ENCODE measurements at regions not wholly inside any gene's neighbourhood (a gene's known extent, or its start where the extent isn't known, plus 50 kb on each side); places are given as distances from the start of the nearest gene placed in this dataset.
A peak's percentile ranks its signal among the peaks of the same experiment; 100 is the strongest.

- no peaks in the 10 kb centered on the region for H3K27me3 Mint-ChIP-seq (ENCODE audit: low read depth in 2 of 2)
- Histone ChIP-seq H3K27me3 (ENCODE audit: control insufficient read depth, insufficient read depth, low read length) (no peaks in the 10 kb centered on the region), H3K36me3 (ENCODE audit: control insufficient read depth, insufficient read depth, low read length) (no peaks in the 10 kb centered on the region), H3K4me3 (ENCODE audit: low read length) (no peak overlapping the region), H3K4me1 (ENCODE audit: control insufficient read depth, insufficient read depth, low read length) (no peaks in the 10 kb centered on the region), H3K27ac (ENCODE audit: low read length) (no peak overlapping the region), H3K9me3 (ENCODE audit: control insufficient read depth, insufficient read depth, low read length) (no peaks in the 10 kb centered on the region)
- ATAC-seq (no peak), DNase-seq (no peak)
- H3K9me3 Mint-ChIP-seq: no peaks in the 10 kb centered on the region
- peak overlapping the region; percentile 2 to 47 for H3K27ac Mint-ChIP-seq
- no peak for TF ChIP-seq CTCF (IDR thresholded peaks at IDR 0.05)
- peaks cover 14 to 15% of the 10 kb centered on the region in 2 donors for H3K4me1 Mint-ChIP-seq
- H3K36me3 Mint-ChIP-seq: peaks cover 9% of the 10 kb centered on the region
- 100% methylated on average over 1 of the region's 2 CpGs for WGBS (ENCODE audit: insufficient coverage)
- H3K4me3 Mint-ChIP-seq: no peak overlapping the region
- intact Hi-C loops (cut with micrococcal nuclease): no loop called here
Observed at GRCh38 chr14:50013934-50014333, 102.4 kb downstream of the VCPKMT start.

- H3K27ac Mint-ChIP-seq: peak overlapping the region; percentile 2 to 10
- H3K27me3 Mint-ChIP-seq (ENCODE audit: low read depth in 2 of 2): no peaks in the 10 kb centered on the region
- peaks cover 12 to 14% of the 10 kb centered on the region in 2 donors for H3K4me1 Mint-ChIP-seq
- intact Hi-C loops (cut with micrococcal nuclease): no loop called here
- no peaks in the 10 kb centered on the region for H3K27me3 ChIP-seq (ENCODE audit: control insufficient read depth, insufficient read depth, low read length)
- peaks cover 7% of the 10 kb centered on the region for H3K36me3 Mint-ChIP-seq
- H3K27ac ChIP-seq (ENCODE audit: low read length): no peak overlapping the region
- DNase-seq (no peak), ATAC-seq (no peak)
- peaks cover 0 to 3% of the 10 kb centered on the region in 2 donors for H3K9me3 Mint-ChIP-seq
- WGBS (ENCODE audit: insufficient coverage): 91% methylated on average over 2 of the region's 2 CpGs
- H3K4me3 Mint-ChIP-seq: no peak overlapping the region
- H3K4me1 ChIP-seq (ENCODE audit: control insufficient read depth, insufficient read depth, low read length): no peaks in the 10 kb centered on the region
- peaks cover 1% of the 10 kb centered on the region for H3K9me3 ChIP-seq (ENCODE audit: control insufficient read depth, insufficient read depth, low read length)
- no peaks in the 10 kb centered on the region for H3K36me3 ChIP-seq (ENCODE audit: control insufficient read depth, insufficient read depth, low read length)
- no peak overlapping the region for H3K4me3 ChIP-seq (ENCODE audit: low read length)
- no peak for TF ChIP-seq CTCF (IDR thresholded peaks at IDR 0.05)
Observed at GRCh38 chr14:50014809-50015430, 101.5 kb downstream of the VCPKMT start.

GRCh38 chr14:50015716-50016115, 100.7 kb downstream of the VCPKMT start:
- no peaks in the 10 kb centered on the region for H3K27me3 Mint-ChIP-seq (ENCODE audit: low read depth in 2 of 2)
- Histone ChIP-seq H3K4me1 (ENCODE audit: control insufficient read depth, insufficient read depth, low read length) (no peaks in the 10 kb centered on the region), H3K36me3 (ENCODE audit: control insufficient read depth, insufficient read depth, low read length) (no peaks in the 10 kb centered on the region), H3K27ac (ENCODE audit: low read length) (no peak overlapping the region), H3K4me3 (ENCODE audit: low read length) (no peak overlapping the region), H3K9me3 (ENCODE audit: control insufficient read depth, insufficient read depth, low read length) (peaks cover 6% of the 10 kb centered on the region), H3K27me3 (ENCODE audit: control insufficient read depth, insufficient read depth, low read length) (no peaks in the 10 kb centered on the region)
- 92% methylated on average over 2 of the region's 3 CpGs for WGBS (ENCODE audit: insufficient coverage)
- H3K27ac Mint-ChIP-seq: peak overlapping the region in 1 of 2 donors; percentile 13
- ATAC-seq: no peak
- DNase-seq: no peak
- TF ChIP-seq CTCF (IDR thresholded peaks at IDR 0.05): no peak
- no peak overlapping the region for H3K4me3 Mint-ChIP-seq
- H3K9me3 Mint-ChIP-seq: peaks cover 0 to 3% of the 10 kb centered on the region in 2 donors
- H3K4me1 Mint-ChIP-seq: peaks cover 15 to 20% of the 10 kb centered on the region in 2 donors
- H3K36me3 Mint-ChIP-seq: peaks cover 2% of the 10 kb centered on the region
- intact Hi-C loops (cut with micrococcal nuclease): no loop called here

All from natural killer cell (primary cell).